Tibial artery (tissue), 4 donors: ENCODE measurements at regions not wholly inside any gene's neighbourhood (a gene's known extent, or its start where the extent isn't known, plus 50 kb on each side); places are given as distances from the start of the nearest gene placed in this dataset.
"Not testable (repeated sequence)": the region's sequence is repeated elsewhere in the genome, so short reads cannot be mapped to it uniquely, and the experiment has no call there.

Source experiments
- DNase-seq, 2 donors: peaks; one replicate each; pipeline ENCODE4 v3.0.0-alpha.2; 2019
- H3K27ac ChIP-seq, 2 donors: fragments of 200-600 bp; sonication (generic) in 1 of 2; 1 replicate in 1 of 2; 2 replicates in 1 of 2; pipeline ENCODE4 v1.5.1; 2018 to 2019; ENCODE audit warnings: mild to moderate bottlenecking in 1 of 2
- H3K27me3 ChIP-seq, 2 donors: fragments of 200-600 bp; sonication (generic) in 1 of 2; one replicate each; pipeline versions ENCODE4 v1.5.1 to v1.6.0; 2016 to 2019
- H3K36me3 ChIP-seq, 3 donors: fragments of 200-600 bp; sonication (generic) in 2 of 3; one replicate each; pipeline ENCODE4 v1.5.1; 2016 to 2019; ENCODE audit warnings: mild to moderate bottlenecking in 2 of 3
- H3K4me1 ChIP-seq, 4 donors: fragments of 200-600 bp; sonication (generic) in 2 of 4; 1 replicate in 3 of 4; 2 replicates in 1 of 4; pipeline ENCODE4 v1.5.1; 2016 to 2019
- H3K4me3 ChIP-seq, 2 donors: fragments of 200-600 bp; sonication (generic) in 1 of 2; 1 replicate in 1 of 2; 2 replicates in 1 of 2; pipeline ENCODE4 v1.5.1; 2018 to 2019; ENCODE audit warnings: mild to moderate bottlenecking in 2 of 2
- H3K9me3 ChIP-seq, 3 donors: fragments of 200-600 bp; sonication (generic) in 1 of 3; one replicate each; pipeline ENCODE4 v1.5.1; 2016 to 2019
- CTCF ChIP-seq, 2 experiments: fragments of 200-600 bp in 1 of 2; fragments of 450-650 bp in 1 of 2; IDR thresholded peaks; one replicate each; pipeline ENCODE4 v1.5.1; 2017 to 2019; ENCODE audit warnings: antibody characterized with exemption in 2 of 2, mild to moderate bottlenecking in 1 of 2, moderate library complexity in 1 of 2
- intact Hi-C: fragments of 100-400 bp; cut with DNase I; formaldehyde crosslinking; loops from one replicate; pipeline ENCODE4 v1.15.0; 2023; ENCODE audit warnings: low total_unique reads

- DNase-seq: no peak
- H3K36me3 ChIP-seq: no peaks in the 10 kb centered on the region
- H3K27ac ChIP-seq: no peak overlapping the region
- intact Hi-C loops: no loop called here
- no peak for TF ChIP-seq CTCF (IDR thresholded peaks at IDR 0.05)
- H3K27me3 ChIP-seq: no peaks in the 10 kb centered on the region
- no peaks in the 10 kb centered on the region for H3K4me1 ChIP-seq
- no peak overlapping the region for H3K4me3 ChIP-seq
- no peaks in the 10 kb centered on the region for H3K9me3 ChIP-seq
These were observed 205.9 kb upstream of the ECI2 start for GRCh38 chr6:4341078-4341797.

GRCh38 chr6:4340544-4340943 lies 205.2 kb upstream of the ECI2 start:
- no peak for TF ChIP-seq CTCF (IDR thresholded peaks at IDR 0.05)
- Histone ChIP-seq H3K4me1 (no peaks in the 10 kb centered on the region), H3K4me3 (no peak overlapping the region), H3K27ac (no peak overlapping the region), H3K27me3 (no peaks in the 10 kb centered on the region), H3K9me3 (no peaks in the 10 kb centered on the region), H3K36me3 (no peaks in the 10 kb centered on the region)
- DNase-seq: no peak
- intact Hi-C loops: no loop called here

GRCh38 chr6:4338884-4339283 lies 203.5 kb upstream of the ECI2 start:
- Histone ChIP-seq H3K27ac (no peak overlapping the region), H3K36me3 (no peaks in the 10 kb centered on the region), H3K4me3 (no peak overlapping the region), H3K4me1 (no peaks in the 10 kb centered on the region), H3K9me3 (no peaks in the 10 kb centered on the region), H3K27me3 (no peaks in the 10 kb centered on the region)
- intact Hi-C loops: no loop called here
- DNase-seq: no peak
- no peak for TF ChIP-seq CTCF (IDR thresholded peaks at IDR 0.05)

- TF ChIP-seq CTCF (IDR thresholded peaks at IDR 0.05): no peak
- intact Hi-C loops: no loop called here
- no peak for DNase-seq
- H3K4me1 ChIP-seq: no peaks in the 10 kb centered on the region
- H3K27ac ChIP-seq: no peak overlapping the region
- H3K9me3 ChIP-seq: no peaks in the 10 kb centered on the region
- H3K36me3 ChIP-seq: no peaks in the 10 kb centered on the region
- H3K27me3 ChIP-seq: no peaks in the 10 kb centered on the region
- H3K4me3 ChIP-seq: no peak overlapping the region
These were observed 201.5 kb upstream of the ECI2 start for GRCh38 chr6:4336778-4337442.

- H3K4me3 ChIP-seq: no peak overlapping the region
- H3K27ac ChIP-seq: no peak overlapping the region
- no peaks in the 10 kb centered on the region for H3K36me3 ChIP-seq
- no peak for TF ChIP-seq CTCF (IDR thresholded peaks at IDR 0.05)
- no peak for DNase-seq
- H3K4me1 ChIP-seq: no peaks in the 10 kb centered on the region
- intact Hi-C loops: no loop called here
- H3K9me3 ChIP-seq: no peaks in the 10 kb centered on the region
- H3K27me3 ChIP-seq: no peaks in the 10 kb centered on the region
These were observed 200.7 kb upstream of the ECI2 start for GRCh38 chr6:4336084-4336483.

- H3K9me3 ChIP-seq, H3K4me3 ChIP-seq, H3K27me3 ChIP-seq, intact Hi-C loops, H3K27ac ChIP-seq, DNase-seq, H3K4me1 ChIP-seq, H3K36me3 ChIP-seq: not testable (repeated sequence)
These were observed 198.9 kb upstream of the ECI2 start for GRCh38 chr6:4334158-4334740.
